Stomach (tissue), 4 donors: ENCODE measurements at regions not wholly inside any gene's neighbourhood (a gene's known extent, or its start where the extent isn't known, plus 50 kb on each side); places are given as distances from the start of the nearest gene placed in this dataset.

ENCODE experiments used
- EP300 ChIP-seq: sonication (generic); formaldehyde crosslinking; IDR thresholded peaks from one replicate; pipeline ENCODE4 v1.6.1; 2017; ENCODE audit warnings: antibody characterized with exemption
- POLR2A ChIP-seq, 4 donors: fragments of 450-650 bp; IDR thresholded peaks; one replicate each; pipeline ENCODE4 v1.6.1; 2016; ENCODE audit warnings: antibody characterized with exemption in 4 of 4, control low read depth in 2 of 4, mild to moderate bottlenecking in 1 of 4, moderate library complexity in 1 of 4
- TF ChIP-seq, protein P1 (sequence below), 7 experiments: fragments of 450-650 bp in 4 of 7; fragments of 200-600 bp in 3 of 7; sonication (generic) in 3 of 7; IDR thresholded peaks; one replicate each; pipeline ENCODE4 v1.5.1; 2016 to 2019; ENCODE audit warnings: antibody characterized with exemption in 7 of 7, control low read depth in 2 of 7, mild to moderate bottlenecking in 1 of 7

DNA sequence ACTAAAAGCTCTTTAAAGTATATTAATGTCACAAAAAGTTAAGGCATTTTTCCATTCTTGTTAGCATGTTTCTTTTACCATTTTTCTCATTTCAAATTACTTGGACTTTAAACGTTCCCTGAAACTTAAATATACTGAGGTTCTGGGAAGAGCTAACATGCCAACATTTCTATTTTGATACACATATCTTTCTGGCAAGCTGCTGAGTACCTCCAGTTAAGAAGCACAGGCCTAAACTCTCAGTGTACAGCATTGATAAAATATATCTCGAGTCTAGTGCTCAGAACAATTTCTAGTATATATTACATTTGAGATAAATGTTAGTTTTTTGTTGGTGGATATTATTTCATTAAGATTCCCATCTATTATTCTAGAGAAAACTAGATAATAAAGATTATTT, 612.9 kb upstream of the KCND2 start:
- no peak for TF ChIP-seq POLR2A (IDR thresholded peaks at IDR 0.05)
- TF ChIP-seq, protein P1, sequence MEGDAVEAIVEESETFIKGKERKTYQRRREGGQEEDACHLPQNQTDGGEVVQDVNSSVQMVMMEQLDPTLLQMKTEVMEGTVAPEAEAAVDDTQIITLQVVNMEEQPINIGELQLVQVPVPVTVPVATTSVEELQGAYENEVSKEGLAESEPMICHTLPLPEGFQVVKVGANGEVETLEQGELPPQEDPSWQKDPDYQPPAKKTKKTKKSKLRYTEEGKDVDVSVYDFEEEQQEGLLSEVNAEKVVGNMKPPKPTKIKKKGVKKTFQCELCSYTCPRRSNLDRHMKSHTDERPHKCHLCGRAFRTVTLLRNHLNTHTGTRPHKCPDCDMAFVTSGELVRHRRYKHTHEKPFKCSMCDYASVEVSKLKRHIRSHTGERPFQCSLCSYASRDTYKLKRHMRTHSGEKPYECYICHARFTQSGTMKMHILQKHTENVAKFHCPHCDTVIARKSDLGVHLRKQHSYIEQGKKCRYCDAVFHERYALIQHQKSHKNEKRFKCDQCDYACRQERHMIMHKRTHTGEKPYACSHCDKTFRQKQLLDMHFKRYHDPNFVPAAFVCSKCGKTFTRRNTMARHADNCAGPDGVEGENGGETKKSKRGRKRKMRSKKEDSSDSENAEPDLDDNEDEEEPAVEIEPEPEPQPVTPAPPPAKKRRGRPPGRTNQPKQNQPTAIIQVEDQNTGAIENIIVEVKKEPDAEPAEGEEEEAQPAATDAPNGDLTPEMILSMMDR (IDR thresholded peaks at IDR 0.05), result no peak
- TF ChIP-seq EP300, result no peak
